A549 (cell line): ENCODE measurements at regions not wholly inside any gene's neighbourhood (a gene's known extent, or its start where the extent isn't known, plus 50 kb on each side); places are given as distances from the start of the nearest gene placed in this dataset.

Experiments
- MAFK ChIP-seq: fragments of 450-650 bp; IDR thresholded peaks from 2 replicates; pipeline ENCODE4 v1.6.1; 2014; ENCODE audit not compliant: partially characterized antibody
- TF ChIP-seq, protein P1 (sequence below): fragments of >200 bp; sonication (Bioruptor Twin); formaldehyde crosslinking; IDR thresholded peaks from 3 replicates; pipeline ENCODE4 v1.5.1; 2016
- TF ChIP-seq, protein P2 (sequence below): IDR thresholded peaks from 2 replicates; pipeline ENCODE4 v1.6.1; 2012

DNA sequence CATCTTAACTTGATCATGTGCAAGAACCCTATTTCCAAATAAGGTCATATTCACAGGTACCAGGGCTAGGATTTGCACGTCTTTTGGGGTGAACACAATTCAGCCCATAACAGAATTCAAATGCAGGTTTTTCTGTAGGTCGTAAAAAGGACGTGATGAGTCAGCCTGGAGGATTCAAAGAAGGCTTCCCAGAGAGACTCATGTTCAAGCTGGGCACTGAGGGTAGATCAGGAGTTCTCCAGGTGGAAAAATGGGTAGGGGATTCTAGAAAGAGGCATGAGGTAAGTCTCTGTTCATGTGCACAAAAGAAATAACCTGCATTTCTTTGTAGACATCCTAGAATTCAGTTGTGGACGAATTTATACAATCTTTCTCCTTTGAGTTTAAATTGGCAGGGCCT is 160.4 kb downstream of the RPS24 start:
- TF ChIP-seq MAFK = no peak
- TF ChIP-seq, protein P1, sequence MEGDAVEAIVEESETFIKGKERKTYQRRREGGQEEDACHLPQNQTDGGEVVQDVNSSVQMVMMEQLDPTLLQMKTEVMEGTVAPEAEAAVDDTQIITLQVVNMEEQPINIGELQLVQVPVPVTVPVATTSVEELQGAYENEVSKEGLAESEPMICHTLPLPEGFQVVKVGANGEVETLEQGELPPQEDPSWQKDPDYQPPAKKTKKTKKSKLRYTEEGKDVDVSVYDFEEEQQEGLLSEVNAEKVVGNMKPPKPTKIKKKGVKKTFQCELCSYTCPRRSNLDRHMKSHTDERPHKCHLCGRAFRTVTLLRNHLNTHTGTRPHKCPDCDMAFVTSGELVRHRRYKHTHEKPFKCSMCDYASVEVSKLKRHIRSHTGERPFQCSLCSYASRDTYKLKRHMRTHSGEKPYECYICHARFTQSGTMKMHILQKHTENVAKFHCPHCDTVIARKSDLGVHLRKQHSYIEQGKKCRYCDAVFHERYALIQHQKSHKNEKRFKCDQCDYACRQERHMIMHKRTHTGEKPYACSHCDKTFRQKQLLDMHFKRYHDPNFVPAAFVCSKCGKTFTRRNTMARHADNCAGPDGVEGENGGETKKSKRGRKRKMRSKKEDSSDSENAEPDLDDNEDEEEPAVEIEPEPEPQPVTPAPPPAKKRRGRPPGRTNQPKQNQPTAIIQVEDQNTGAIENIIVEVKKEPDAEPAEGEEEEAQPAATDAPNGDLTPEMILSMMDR = no peak
- TF ChIP-seq, protein P2, sequence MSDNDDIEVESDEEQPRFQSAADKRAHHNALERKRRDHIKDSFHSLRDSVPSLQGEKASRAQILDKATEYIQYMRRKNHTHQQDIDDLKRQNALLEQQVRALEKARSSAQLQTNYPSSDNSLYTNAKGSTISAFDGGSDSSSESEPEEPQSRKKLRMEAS = no peak
